C1 segment of cervical spinal cord (tissue), 14 donors: ENCODE measurements at regions not wholly inside any gene's neighbourhood (a gene's known extent, or its start where the extent isn't known, plus 50 kb on each side); places are given as distances from the start of the nearest gene placed in this dataset.
"Not testable (repeated sequence)": the region's sequence is repeated elsewhere in the genome, so short reads cannot be mapped to it uniquely, and the experiment has no call there.

ENCODE experiments used
- DNase-seq, 14 donors: peaks; one replicate each; lab custom pipeline; 2025; lab: John Stamatoyannopoulos, UW

GRCh38 chrX:131595120-131595519, 51.2 kb downstream of the OR13H1 start:
- no peak for DNase-seq

GRCh38 chrX:131607792-131608369, 64.0 kb downstream of the OR13H1 start:
- no peak for DNase-seq

- no peak for DNase-seq
Measured at GRCh38 chrX:131609480-131609879, 65.6 kb downstream of the OR13H1 start.

GRCh38 chrX:131613260-131613659, 69.4 kb downstream of the OR13H1 start:
- DNase-seq = no peak

DNA sequence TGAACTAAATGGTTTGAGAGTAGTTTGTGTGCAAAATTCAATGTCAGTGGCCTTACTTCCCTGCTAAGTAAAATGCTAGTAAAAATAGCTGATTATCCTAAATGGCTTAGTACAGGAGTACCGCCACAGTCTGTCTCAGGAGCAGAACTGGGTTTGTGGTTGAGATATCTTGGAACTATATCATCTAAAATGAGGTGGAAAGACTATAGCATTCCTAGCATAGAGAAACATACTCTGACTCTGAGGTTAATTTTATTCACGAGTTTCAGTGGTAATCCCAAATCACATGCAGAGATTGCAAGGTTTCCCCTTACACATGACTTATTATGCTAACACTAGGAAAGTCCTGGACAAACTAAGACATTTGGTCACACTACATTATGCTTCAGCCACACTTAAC, 70.4 kb downstream of the OR13H1 start:
- no peak for DNase-seq

GRCh38 chrX:131617182-131617581, 73.3 kb downstream of the OR13H1 start:
- no peak for DNase-seq

DNA sequence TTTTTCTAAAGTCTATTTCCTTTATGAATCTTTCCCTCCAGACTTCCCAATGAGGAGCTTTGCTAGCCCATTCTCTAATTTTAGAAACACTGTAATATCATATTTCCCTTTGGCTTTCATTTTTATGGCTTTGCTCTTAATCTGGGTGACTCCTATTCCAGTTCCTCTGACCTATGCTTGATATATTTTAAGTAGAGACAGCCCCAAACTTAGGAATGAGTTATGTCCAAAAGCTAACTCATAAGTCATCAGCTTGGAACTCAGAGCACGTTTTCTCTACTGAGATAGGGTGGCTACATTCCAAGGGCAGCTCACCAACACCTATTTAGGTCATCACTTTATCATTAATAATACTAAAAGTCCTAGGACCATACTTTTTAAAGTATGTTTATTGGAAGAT, 77.8 kb downstream of the OR13H1 start:
- DNase-seq = no peak

GRCh38 chrX:131626681-131627296, 82.9 kb downstream of the OR13H1 start:
- no peak for DNase-seq

DNA sequence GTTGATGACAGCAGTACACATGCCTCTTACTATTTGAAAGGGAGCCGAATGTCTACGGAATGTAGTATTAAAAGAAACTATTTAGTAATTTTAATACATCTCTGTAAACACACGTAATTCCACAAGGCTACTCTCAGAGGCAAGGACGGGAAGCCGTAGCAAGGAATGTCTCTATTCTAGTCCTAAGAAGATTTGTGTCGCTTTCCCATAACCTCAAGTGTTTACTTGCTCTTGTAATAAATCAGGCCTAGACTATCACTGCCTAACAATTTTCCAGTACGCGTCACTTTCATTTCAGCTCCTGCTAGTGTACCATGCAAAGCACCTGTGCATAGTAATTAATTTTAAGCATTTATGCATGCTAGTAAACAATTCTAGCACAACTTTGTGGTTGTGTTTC, 86.7 kb downstream of the OR13H1 start:
- no peak for DNase-seq

DNA sequence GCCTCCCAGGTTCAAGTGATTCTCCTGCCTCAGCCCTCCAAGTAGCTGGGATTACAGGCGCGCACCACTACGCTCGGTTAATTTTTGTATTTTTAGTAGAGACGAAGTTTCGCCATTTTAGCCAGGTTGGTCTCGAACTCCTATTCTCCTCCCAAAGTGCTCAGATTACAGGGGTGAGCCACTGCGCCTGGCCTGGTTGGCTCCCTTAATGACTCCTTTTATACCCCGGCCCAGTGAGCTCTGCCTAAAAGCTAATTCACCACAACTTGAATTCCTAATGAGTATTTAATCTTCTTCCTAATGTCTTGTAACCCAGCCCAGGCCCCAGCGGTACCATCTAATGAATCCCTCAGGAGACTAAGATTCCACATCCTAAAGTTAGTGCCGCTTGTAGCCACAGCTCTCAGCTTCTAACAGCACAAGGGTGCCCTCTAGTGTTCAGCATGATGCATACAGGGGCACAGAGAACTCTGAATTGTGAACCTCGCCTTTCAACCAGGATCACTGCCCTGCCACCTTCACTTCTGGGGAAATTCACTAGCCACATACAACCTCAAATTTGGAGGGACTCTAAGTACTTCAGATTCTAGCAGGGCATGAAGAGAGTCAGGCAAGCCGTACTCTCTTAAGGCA, 89.5 kb downstream of the OR13H1 start:
- peak in 9 of 14 donors; percentile 0 to 25 (median 9) for DNase-seq

DNA sequence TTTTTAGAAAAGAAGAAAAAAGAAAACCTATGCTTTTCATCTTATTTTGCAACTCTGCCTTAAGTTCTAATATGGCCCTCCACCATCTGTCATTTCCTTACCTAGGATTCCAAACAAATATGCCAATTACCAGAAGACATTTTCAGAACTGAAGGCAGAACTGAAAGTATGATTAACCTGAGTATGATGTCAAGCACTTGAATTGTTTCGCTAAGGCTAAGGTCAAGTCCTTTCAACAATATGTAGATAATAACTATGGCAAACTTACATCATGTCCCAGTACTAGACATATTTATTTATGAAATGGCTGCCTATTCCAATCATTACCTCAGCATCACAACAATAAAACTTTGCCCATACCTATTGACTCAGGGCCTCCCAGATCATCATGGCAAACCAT, 91.0 kb downstream of the OR13H1 start:
- no peak for DNase-seq

DNA sequence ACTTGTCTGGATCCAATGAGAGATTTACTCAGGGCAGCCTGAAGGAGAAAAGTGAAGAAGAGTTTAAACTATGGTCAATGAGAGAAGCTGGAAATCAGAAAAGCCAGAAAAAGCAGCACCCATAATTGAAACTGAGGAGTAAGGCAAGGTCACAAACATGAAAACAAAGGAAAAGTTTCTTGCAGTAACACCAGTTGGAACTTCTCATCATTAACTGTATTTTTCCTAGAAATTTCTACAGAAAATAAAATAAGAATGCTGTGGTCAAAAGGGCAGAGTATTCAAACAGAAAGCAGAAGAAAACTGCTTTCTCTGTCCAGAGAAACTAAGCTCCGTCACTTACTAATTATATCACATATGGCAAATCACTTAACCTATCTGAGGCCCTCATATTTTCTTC, 102.2 kb downstream of the OR13H1 start:
- DNase-seq = no peak

DNA sequence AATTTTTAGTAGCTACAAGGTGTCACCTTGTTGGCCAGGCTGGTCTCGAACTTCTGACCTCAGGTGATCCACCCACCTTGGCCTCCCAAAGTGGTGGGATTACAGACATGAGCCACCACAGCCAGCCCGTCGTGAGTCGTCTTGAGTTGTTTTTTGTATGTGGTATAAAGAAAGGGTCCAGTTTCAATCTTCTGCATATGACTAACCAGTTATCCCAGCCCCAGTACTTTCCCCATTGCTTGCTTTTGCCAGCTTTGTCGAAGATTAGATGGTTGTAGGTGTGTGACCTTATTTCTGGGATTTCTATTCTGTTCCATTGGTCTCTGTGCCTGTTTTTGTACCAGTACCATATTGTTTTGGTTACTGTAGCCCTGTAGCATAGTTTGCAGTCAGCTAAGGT, 105.9 kb downstream of the OR13H1 start:
- DNase-seq = no peak

- no peak for DNase-seq
Measured at GRCh38 chrX:131650637-131651410, 107.0 kb downstream of the OR13H1 start.

DNA sequence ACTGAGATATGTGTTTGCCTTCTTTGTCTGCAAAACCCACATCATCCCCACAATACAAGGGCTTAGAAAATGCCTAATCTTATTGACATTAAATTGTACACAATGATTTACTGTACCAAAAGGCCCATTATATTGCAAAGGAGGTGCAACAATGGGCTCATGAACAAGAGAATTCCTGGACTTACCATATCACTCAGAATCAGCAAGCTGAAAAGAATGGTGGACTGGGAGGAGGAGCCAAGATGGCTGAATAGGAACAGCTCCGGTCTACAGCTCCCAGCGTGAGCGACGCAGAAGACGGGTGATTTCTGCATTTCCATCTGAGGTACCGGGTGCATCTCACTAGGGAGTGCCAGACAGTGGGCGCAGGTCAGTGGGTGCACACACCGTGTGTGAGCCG, 119.9 kb downstream of the OR13H1 start:
- DNase-seq = not testable (repeated sequence)

DNA sequence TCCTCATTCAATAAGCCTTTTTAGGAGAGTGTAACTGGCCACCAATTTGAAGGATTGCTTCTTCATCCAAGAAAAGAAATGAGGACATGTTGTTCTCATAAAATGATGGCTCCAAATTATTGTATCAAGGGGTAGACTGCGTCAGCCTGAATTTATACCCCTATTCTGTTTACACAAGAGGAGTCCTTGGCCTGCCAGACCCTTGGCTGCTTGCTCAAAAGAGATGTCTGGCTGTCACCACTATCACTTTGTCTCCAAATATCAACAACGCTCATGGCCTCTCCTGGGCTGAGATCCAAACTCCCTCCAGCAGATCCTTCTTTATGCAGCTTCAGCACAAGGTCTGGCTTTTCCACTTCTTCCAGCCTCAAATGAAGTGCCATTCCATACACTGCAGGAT, 127.9 kb downstream of the OR13H1 start:
- DNase-seq = no peak

DNA sequence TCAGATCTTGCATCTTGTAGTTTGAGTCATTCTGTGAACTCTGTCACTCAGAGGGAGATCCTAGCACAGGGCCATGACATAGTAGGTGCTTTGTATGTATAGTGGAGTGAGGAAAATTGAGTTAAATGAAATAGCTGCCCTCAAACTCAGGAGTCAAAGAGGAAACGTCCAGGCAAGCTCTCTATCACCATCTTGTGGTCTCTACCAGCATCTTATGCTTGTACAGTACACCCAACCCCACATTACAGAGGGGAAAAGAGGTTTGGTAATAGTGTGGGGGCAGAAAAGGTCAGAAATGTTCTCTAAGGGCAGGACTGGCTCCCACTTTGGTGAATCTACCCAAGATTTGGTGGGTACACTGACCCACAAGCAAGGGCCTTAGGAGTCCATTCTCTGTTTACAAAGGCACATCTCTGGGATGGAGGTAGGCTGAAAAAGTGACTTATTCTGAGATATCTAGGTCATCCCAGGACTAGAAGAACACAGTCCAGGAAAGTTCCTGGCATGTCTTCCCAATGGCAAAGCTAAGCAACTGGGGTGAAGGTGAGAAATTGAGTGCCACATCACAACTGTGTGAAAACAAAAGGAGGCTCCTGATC, 131.8 kb downstream of the OR13H1 start:
- DNase-seq = no peak

DNA sequence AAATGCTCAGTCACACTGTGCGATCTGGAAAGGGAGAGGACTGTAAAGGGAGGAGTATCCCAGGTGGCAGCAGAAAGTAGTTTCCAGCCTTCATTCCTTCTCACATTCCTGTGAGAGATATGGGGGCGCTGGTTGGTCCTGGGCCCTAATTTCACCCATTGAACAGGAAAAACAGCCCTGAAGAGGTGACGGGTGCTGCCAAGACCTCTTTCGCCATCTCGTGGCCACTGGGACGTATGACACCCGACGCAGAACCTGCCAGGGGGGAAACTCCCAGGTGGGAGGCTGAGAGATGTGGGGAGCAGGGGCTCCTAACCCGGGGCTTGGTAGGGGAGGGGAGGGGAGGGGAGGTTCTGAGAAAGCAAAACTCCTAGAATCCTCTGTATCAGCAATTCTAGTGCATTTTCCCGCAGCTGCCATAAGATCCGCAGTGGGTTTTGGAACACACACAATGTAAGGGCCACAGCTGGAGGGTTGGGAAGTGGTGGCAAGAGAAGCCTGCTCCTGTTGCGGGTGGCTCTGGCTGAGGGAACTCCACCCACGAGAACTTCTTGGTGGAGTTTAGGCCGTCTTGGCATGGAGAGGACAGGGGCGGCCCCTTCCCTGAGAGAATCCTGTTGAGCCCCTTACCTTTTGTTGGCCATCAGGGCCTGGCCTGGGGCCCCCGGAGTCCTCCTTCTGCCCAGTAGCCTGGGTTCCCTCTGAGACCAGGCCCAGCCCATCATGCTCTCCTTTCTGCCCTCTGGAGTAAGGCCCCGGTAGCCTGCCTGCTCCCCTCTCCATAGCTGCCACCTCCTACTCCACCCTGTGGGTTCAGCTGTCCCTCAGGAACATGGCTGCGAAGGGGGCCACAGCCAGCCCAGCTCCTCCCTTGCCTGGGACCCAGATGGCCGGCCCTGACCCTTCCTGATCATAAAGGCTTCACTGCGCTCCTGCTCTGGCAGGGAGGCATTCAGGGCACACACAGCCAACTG, 134.1 kb downstream of the OR13H1 start:
- peak in 5 of 14 donors; percentile 1 to 22 (median 6) for DNase-seq

DNA sequence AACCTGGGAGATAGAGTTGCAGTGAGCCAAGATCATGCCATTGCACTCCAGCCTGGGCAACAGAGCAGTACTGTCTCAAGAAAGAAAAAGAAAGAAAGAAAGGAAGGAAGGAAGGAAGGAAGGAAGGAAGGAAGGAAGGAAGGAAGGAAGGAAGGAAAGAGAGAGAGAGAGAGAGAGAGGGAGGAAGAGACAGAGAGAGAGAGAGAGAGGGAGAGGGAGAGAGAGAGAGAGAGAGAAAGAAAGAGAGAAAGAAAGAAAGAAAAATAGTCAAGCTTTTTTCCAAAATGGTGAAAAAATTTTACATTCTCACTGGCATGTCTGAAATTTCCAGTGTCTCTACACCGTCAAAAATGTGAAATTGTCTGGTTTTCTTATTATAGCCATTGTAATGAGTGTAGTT, 138.9 kb downstream of the OR13H1 start:
- DNase-seq = not testable (repeated sequence)

- no peak for DNase-seq
Measured at GRCh38 chrX:131693359-131693758, 149.5 kb downstream of the OR13H1 start.

- not testable (repeated sequence) for DNase-seq
Measured at GRCh38 chrX:131696989-131697388, 153.1 kb downstream of the OR13H1 start.
